GOT3 (cell line): ENCODE measurements at regions not wholly inside any gene's neighbourhood (a gene's known extent, or its start where the extent isn't known, plus 50 kb on each side); places are given as distances from the start of the nearest gene placed in this dataset.
"Not testable (repeated sequence)": the region's sequence is repeated elsewhere in the genome, so short reads cannot be mapped to it uniquely, and the experiment has no call there.

Source experiments
- DNase-seq: peaks from one replicate; lab custom pipeline; 2025; ENCODE audit warnings: mixed read lengths; lab: John Stamatoyannopoulos, UW

DNA sequence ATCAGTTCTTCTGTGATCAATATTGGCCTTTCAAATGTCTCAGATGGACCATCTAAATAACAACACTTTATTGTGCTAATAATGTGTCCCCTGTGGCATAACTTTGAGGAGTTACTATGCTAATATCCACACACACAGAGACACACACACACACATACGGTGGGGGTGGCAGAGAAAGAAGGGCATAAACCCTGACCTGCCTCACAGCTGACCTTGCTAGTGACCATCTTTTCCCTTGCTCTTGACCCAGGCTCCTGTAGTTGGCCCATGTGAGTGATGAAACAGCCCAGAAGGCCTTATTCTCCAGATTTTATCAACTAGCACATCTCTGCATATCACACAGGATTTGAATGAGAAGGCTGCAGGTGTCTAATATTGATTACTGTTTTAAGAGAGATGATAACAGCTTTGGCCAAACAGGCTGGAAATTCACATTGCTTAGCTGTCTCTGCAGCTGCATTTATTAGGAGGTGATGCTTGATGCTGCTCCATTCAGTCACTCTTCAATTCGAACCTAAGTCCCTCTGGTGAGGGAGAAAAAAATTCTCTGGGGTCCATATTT, 176.4 kb downstream of the ACTR3 start:
- no peak for DNase-seq

- DNase-seq = no peak
Measured at GRCh38 chr2:114068438-114068837, 178.5 kb downstream of the ACTR3 start.

GRCh38 chr2:114076961-114077360, 187.1 kb downstream of the ACTR3 start:
- no peak for DNase-seq

- no peak for DNase-seq
Measured at GRCh38 chr2:114079366-114080004, 189.6 kb downstream of the ACTR3 start.

DNA sequence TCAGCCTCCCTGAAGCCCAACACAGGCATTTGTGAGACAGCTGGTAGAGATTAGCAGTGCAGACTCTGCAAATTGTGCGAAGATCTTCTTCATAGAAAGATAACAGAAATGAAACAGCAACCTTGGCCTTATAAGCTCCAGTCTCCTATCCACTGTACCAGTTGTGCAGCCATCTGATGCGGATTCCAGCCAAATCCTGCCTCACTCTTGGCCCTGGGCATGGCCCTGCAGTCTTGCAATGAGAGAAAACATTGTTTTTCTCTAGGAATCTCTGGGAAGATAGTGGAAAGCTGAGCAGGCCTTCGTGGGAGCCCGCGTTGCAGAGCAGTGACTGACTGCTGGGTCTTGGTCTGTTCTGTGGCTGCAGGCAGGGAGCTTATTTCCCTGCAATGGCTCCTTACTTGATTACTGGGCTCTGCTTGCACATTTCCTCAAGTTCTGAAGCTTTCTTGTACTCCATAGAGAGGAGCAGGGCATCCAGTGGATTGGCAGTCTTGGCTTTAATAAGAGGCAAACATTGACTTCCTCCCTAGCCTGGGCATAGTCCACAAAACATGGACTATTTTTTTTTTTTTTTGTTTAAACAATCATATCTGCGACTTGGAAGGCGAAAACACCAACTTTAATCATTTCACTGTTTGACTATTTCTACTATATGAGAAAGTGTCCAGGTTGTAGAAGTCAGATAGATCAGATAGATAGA, 193.0 kb downstream of the ACTR3 start:
- DNase-seq = no peak

DNA sequence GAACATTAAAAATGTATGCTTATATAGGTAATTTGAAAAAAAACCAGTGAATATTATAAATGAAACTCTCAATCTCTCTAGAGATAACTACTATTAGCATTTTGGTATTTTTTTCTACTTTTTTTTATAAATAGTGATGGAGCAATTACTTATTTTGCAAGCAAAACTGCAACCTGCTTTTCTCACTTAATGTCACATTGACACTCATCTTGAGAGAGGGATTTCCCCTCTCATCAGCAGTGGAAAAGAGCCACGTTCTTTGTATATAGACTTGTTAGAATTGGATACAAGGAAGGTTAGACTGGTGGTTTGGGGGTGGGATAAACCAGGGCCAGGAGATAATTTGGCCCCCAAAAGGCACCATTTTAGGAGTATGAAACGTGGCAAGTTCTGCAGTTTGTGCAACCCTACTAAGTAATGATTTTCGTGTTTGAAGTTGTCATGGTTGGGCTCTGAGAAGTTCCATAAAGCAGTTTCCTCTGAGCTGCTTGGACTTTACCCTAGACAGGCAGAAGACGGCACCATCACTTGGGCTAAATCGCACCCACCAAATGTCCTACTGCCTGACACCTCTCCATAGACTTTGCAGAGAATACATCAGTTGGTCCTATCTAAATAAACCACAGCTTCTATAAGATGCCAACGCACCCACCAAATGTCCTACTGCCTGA, 194.0 kb downstream of the ACTR3 start:
- DNase-seq = no peak

DNA sequence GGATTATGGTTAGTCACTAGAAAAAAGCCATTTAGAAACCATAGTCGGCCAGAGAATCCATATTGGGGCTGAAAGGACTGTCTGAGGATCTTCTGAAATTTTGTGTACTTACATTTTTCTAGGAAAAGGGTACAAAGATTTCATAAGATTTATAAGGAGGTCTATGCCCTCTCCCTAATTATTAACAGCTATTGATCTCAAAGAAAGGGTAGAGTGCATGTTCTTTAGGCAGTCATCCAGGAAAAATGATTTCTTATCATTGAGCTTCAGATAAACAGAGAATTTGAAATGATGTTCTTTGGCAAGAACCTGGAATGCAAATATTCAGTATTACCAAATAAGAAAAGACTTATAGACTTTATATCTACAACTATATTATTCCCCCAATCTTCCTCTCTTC, 195.3 kb downstream of the ACTR3 start:
- DNase-seq = no peak

GRCh38 chr2:114085992-114086391, 196.1 kb downstream of the ACTR3 start:
- no peak for DNase-seq

DNA sequence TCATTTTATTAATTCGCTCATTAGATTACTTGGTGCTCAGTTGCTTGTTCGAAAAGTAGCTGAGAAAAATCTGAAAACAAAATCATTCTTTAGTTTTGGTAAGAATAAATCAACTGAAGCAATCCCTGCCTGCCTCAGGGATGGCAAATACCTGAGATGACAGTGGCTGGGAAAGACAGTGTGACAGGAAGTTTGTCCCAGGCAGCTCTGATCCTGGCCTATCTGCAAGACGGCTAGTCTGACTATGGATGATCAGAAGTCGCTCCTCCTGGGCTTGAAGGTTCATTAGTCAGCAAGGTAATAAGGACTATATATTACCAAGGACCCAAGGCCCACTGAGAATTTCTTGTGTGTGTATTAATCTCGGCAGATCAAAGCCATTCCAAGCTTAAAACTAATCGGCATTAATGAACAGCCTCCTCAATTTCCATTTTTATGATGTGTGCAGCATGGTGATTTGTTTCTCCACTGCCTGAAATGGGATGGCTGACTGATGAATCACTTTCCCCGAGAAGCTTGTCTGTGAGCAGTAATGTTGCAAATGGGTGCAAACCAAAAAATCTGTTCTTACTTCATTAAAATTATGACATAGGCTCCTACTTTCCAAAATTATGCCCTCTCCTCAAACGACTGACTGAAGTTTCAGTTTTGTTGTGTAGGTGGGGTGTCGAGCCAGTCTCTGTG, 199.9 kb downstream of the ACTR3 start:
- DNase-seq = no peak

DNA sequence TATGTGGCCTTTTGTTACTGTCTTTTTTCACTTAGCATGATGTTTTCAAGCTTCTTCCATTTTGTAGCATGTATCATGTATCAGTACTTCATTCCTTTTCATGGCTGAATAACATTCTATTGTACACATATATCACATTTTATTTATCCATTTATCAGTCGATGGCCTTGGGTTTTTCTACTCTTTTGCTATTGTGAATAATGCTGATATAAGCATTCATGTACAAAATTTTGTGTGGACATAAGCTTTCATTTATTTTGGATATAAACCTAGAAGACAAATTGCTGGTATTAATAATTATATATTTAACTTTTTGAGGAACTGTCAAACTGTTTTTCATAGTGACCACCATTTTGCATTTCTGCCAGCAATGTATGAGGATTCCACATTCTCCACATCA, 201.1 kb downstream of the ACTR3 start:
- DNase-seq = no peak

GRCh38 chr2:114108249-114108648, 218.4 kb downstream of the ACTR3 start:
- no peak for DNase-seq

GRCh38 chr2:114108824-114109416, 219.0 kb downstream of the ACTR3 start:
- DNase-seq = no peak

DNA sequence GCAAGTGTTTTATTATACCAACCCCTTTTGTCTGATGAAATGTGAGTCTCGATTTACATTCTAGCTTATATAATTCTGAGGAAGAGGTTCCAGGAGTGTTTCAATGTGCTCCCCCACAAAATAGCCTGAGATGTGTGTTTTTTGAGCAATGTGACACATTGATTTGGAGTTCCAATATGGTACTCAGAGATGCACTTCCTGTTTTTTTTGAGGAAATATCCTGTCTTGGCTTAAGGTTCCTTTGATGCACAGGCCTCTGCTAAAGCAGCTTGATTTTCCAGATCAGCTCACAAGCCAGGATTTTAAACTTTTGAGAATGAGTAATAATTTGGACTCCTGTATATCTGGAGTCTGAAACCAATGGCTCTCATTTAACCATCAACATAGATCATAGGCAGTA, 221.4 kb downstream of the ACTR3 start:
- DNase-seq = no peak

DNA sequence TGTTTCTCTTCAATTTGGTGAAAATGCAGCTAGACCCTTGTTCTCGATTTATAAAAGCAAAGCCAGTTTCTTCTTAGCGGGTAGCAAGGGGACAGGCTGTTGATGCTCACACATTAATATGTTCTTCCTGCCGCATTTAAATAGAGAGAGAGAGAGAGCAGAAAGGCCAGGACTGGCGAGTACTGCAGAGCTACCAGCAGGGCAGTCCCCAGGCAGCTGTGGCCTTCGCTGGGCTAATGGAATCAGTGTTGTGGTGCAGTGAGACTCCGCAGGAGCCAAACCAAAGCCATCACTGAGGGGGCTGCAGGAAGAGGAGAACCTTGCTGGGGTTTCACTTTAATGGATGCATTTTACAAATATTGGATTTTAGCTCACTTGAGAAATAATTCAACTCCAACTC, 223.6 kb downstream of the ACTR3 start:
- no peak for DNase-seq

DNA sequence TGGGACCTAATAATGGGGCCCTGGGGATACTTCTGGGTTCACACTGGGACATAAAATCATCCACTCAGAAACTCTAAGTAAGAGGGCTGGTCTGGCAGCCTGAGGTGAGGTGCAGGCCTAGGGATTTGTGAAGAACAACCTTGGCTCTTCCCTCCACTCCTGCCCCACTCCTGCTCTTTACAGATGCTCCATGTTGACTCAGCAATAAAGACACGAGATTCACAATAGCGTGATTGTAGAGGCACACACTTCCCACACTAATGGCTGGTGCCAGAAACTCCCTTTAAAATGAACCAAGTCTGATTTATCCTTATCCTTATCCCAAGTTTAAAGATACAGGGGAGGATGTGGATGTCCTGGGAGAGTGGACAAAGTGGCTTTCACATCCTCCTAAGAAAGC, 228.2 kb downstream of the ACTR3 start:
- DNase-seq = no peak

DNA sequence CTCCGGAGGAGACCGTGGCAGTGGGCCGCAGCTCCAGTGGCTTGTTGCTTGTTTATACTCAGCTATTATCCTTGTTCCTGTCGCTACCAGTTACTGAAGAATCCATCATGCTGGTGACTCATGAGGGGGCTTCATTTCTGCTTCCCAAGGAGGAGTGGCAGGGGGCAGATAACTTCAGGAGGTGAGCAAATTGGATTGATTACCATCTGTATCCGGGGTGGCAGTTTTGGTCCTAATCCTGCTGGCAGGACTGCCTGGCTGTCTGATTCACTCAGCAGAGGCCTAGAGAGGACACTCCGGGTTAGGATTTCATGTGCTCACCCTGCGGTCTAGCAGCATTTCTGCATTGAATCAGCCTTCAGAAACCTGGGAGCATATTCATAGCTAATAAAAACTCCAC, 230.0 kb downstream of the ACTR3 start:
- no peak for DNase-seq

DNA sequence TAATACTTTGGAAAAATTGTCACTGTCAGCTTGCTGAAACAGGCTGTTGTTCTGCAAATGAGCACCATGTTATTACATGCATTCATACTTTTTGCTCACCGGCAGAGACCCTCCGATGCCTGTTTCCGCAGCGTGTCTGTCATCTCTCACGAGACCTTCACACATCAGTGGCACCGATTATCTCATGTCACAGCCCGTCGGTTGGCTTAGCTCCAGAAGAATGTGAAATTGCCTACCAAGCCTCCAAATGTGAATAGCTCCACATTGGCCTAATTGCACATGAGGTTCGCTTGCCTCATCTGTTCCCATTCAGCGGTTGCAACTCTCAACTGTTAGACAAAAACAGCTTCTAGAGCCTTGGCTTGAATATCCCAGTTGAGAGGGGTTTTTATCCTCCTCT, 233.0 kb downstream of the ACTR3 start:
- no peak for DNase-seq

DNA sequence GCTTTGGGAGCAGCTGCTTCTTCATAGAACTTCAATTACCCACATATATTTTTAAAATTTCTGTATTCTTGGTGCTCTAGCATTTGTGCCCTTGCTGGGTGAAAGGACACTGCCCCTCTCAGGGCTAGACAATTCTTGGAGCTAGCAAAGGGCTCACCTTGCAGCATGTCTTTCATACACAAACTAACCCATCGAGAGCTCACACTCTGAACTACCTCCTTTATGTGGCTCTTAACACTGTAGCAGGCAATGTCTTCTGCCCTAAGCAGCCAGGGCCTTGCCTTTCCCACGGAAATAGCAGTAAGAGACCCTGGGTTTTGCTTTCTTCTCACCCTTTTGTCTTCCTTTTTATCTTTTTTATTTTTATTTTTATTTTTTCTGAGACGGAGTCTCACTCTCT, 234.0 kb downstream of the ACTR3 start:
- no peak for DNase-seq

DNA sequence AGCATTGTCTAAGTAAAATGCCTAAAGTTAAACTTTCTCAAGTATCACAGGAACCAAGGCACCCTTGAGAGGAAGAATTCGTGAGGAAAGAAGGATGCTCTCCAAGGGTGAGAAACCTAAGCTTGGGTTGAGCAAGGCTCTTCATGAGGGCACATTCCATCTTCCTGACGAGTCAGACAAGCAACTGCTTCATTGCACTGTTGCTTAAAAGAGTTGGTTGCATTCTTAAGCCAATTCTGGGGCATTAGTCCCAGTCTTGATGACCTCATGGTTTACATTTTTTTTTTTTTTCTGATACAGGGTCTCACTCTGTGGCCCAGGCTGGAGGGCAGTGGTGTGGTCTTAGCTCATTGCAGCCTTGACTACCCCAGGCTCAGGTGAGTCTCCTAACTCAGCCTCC, 237.5 kb downstream of the ACTR3 start:
- DNase-seq = peak; percentile 7

GRCh38 chr2:114128263-114128662, 238.4 kb downstream of the ACTR3 start:
- no peak for DNase-seq

- DNase-seq = no peak
Measured at GRCh38 chr2:114128725-114129124, 238.8 kb downstream of the ACTR3 start.

DNA sequence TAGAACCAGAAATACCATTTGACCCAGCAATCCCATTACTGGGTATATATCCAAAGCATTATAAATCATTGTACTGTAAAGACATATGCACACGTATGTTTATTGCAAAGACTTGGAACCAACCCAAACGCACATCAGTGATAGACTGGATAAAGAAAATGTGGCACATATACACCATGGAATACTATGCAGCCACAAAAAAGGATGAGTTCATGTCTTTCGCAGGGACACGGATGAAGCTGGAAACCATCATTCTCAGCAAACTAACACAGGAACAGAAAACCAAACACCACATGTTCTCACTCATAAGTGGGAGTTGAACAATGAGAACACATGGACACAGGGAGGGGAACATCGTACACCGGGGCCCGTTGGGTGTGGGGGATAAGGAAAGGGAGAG, 242.2 kb downstream of the ACTR3 start:
- not testable (repeated sequence) for DNase-seq
